ENCODE measurements at regions not wholly inside any gene's neighbourhood (a gene's known extent, or its start where the extent isn't known, plus 50 kb on each side); places are given as distances from the start of the nearest gene placed in this dataset.

DNA sequence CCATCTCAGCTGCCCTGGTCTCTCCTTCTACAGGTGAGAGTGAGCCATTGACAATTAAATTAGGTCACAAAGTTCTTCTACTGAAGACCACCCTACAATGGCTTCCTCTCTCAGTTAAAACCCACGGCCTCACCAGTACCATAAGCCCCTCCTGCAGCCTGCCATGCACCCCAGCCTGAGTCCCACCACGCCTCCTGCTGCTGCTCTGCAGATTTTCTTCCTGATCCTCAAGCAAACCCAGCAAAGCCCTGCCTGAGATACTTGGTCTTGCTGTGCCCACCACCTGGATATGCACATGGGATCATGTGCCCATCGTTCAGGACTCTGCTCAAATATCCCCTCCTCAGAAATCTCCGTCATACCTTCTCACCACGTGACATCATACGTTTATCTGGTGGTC lies 696.6 kb downstream of the RNF144A start:
- H3K4me3 ChIP-seq = no peak overlapping the region
- TF ChIP-seq, protein P1, sequence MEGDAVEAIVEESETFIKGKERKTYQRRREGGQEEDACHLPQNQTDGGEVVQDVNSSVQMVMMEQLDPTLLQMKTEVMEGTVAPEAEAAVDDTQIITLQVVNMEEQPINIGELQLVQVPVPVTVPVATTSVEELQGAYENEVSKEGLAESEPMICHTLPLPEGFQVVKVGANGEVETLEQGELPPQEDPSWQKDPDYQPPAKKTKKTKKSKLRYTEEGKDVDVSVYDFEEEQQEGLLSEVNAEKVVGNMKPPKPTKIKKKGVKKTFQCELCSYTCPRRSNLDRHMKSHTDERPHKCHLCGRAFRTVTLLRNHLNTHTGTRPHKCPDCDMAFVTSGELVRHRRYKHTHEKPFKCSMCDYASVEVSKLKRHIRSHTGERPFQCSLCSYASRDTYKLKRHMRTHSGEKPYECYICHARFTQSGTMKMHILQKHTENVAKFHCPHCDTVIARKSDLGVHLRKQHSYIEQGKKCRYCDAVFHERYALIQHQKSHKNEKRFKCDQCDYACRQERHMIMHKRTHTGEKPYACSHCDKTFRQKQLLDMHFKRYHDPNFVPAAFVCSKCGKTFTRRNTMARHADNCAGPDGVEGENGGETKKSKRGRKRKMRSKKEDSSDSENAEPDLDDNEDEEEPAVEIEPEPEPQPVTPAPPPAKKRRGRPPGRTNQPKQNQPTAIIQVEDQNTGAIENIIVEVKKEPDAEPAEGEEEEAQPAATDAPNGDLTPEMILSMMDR (IDR thresholded peaks at IDR 0.05) = no peak
- TF ChIP-seq POLR2A (IDR thresholded peaks at IDR 0.05) (no peak), POLR2AphosphoS5 (IDR thresholded peaks at IDR 0.05) (no peak), EP300 (IDR thresholded peaks at IDR 0.05; ENCODE audit: low read depth) (no peak)
- no peak overlapping the region for H3K27ac ChIP-seq
- no peaks in the 10 kb centered on the region for H3K36me3 ChIP-seq
- no peaks in the 10 kb centered on the region for H3K9me3 ChIP-seq
- 85 to 100% methylated on average over 1 to 6 of the region's 6 CpGs for WGBS, 2 donors (ENCODE audit: low coverage in 1 of 2)
- intact Hi-C loops (cut with DNase I; ENCODE audit: low total_unique reads) (no loop called here), in situ Hi-C loops (cut with MboI; ENCODE audit: low pct_ligation_motif_present in 1 of 4, low pct_unique_long_range_greater_than_20kb in 1 of 4, low sequenced_read_pairs in 3 of 4) (no loop called here)
- no peaks in the 10 kb centered on the region for H3K4me1 ChIP-seq
- DNase-seq = no peak
- H3K27me3 ChIP-seq = no peaks in the 10 kb centered on the region

- H3K9me3 ChIP-seq = no peaks in the 10 kb centered on the region
- no peaks in the 10 kb centered on the region for H3K4me1 ChIP-seq
- H3K27ac ChIP-seq = no peak overlapping the region
- 63 to 70% methylated on average over 1 to 3 of the region's 3 CpGs for WGBS, 2 donors (ENCODE audit: low coverage in 1 of 2)
- in situ Hi-C loops (cut with MboI; ENCODE audit: low pct_ligation_motif_present in 1 of 4, low pct_unique_long_range_greater_than_20kb in 1 of 4, low sequenced_read_pairs in 3 of 4) = no loop called here
- TF ChIP-seq POLR2A (IDR thresholded peaks at IDR 0.05) (no peak), EP300 (IDR thresholded peaks at IDR 0.05; ENCODE audit: low read depth) (no peak), POLR2AphosphoS5 (IDR thresholded peaks at IDR 0.05) (no peak)
- TF ChIP-seq, protein P1 (IDR thresholded peaks at IDR 0.05) = no peak
- H3K4me3 ChIP-seq = no peak overlapping the region
- no peak for DNase-seq
- H3K27me3 ChIP-seq = no peaks in the 10 kb centered on the region
- no peaks in the 10 kb centered on the region for H3K36me3 ChIP-seq
- intact Hi-C loops (cut with DNase I; ENCODE audit: low total_unique reads) = no loop called here
Measured at GRCh38 chr2:7618031-7618430, 700.8 kb downstream of the RNF144A start.

GRCh38 chr2:7619203-7619970 lies 702.2 kb downstream of the RNF144A start:
- Histone ChIP-seq H3K4me1 (no peaks in the 10 kb centered on the region), H3K27me3 (no peaks in the 10 kb centered on the region), H3K4me3 (no peak overlapping the region), H3K36me3 (no peaks in the 10 kb centered on the region), H3K27ac (no peak overlapping the region), H3K9me3 (no peaks in the 10 kb centered on the region)
- in situ Hi-C loops (cut with MboI; ENCODE audit: low pct_ligation_motif_present in 1 of 4, low pct_unique_long_range_greater_than_20kb in 1 of 4, low sequenced_read_pairs in 3 of 4) = no loop called here
- 59 to 69% methylated on average over 5 to 8 of the region's 8 CpGs for WGBS, 2 donors (ENCODE audit: low coverage in 1 of 2)
- no peak for DNase-seq
- TF ChIP-seq POLR2A (IDR thresholded peaks at IDR 0.05) (no peak), POLR2AphosphoS5 (IDR thresholded peaks at IDR 0.05) (no peak), EP300 (IDR thresholded peaks at IDR 0.05; ENCODE audit: low read depth) (no peak)
- TF ChIP-seq, protein P1 (IDR thresholded peaks at IDR 0.05) = no peak
- intact Hi-C loops (cut with DNase I; ENCODE audit: low total_unique reads) = no loop called here

- DNase-seq = no peak
- Histone ChIP-seq H3K27me3 (no peaks in the 10 kb centered on the region), H3K4me1 (no peaks in the 10 kb centered on the region), H3K9me3 (no peaks in the 10 kb centered on the region), H3K27ac (no peak overlapping the region), H3K36me3 (no peaks in the 10 kb centered on the region), H3K4me3 (no peak overlapping the region)
- intact Hi-C loops (cut with DNase I; ENCODE audit: low total_unique reads) = no loop called here
- in situ Hi-C loops (cut with MboI; ENCODE audit: low pct_ligation_motif_present in 1 of 4, low pct_unique_long_range_greater_than_20kb in 1 of 4, low sequenced_read_pairs in 3 of 4) = no loop called here
- TF ChIP-seq POLR2A (IDR thresholded peaks at IDR 0.05) (no peak), EP300 (IDR thresholded peaks at IDR 0.05; ENCODE audit: low read depth) (no peak), POLR2AphosphoS5 (IDR thresholded peaks at IDR 0.05) (no peak)
- TF ChIP-seq, protein P1 (IDR thresholded peaks at IDR 0.05) = no peak
- WGBS, 2 donors (ENCODE audit: low coverage in 1 of 2) = 80 to 87% methylated on average over 1 of the region's 1 CpG
Measured at GRCh38 chr2:7620255-7620654, 703.0 kb downstream of the RNF144A start.
